Karpas-422 (cell line): ENCODE measurements at regions not wholly inside any gene's neighbourhood (a gene's known extent, or its start where the extent isn't known, plus 50 kb on each side); places are given as distances from the start of the nearest gene placed in this dataset.

ENCODE experiments used
- DNase-seq: peaks from one replicate; pipeline ENCODE4 v3.0.0-alpha.2; 2015
- H2AFZ ChIP-seq: fragments of 200-600 bp; sonication (generic); 2 replicates; pipeline ENCODE4 v1.6.1; 2014; ENCODE audit warnings: antibody characterized with exemption, low read length, mixed read lengths
- H3K27ac ChIP-seq: fragments of 200-600 bp; sonication (generic); 2 replicates; pipeline ENCODE4 v1.5.1; 2014; ENCODE audit warnings: mild to moderate bottlenecking, low read length, moderate library complexity
- H3K27me3 ChIP-seq: fragments of 200-600 bp; sonication (generic); 2 replicates; pipeline ENCODE4 v1.6.1; 2014; ENCODE audit warnings: low read length, mixed read lengths
- H3K36me3 ChIP-seq: fragments of 200-600 bp; sonication (generic); 2 replicates; pipeline ENCODE4 v1.6.1; 2014; ENCODE audit warnings: low read length, mixed read lengths; ENCODE audit not compliant: insufficient read depth
- H3K4me1 ChIP-seq: fragments of 200-600 bp; sonication (generic); 2 replicates; pipeline ENCODE4 v1.6.1; 2014; ENCODE audit warnings: mild to moderate bottlenecking, low read length, mixed read lengths
- H3K4me2 ChIP-seq: fragments of 200-600 bp; sonication (generic); 2 replicates; pipeline ENCODE4 v1.6.1; 2014; ENCODE audit warnings: low read length, low read depth, mild to moderate bottlenecking; ENCODE audit not compliant: poor library complexity, severe bottlenecking
- H3K4me3 ChIP-seq: fragments of 200-600 bp; sonication (generic); 2 replicates; pipeline ENCODE4 v1.5.1; 2014; ENCODE audit warnings: mild to moderate bottlenecking, antibody characterized with exemption, low read length, mixed read lengths
- H3K79me2 ChIP-seq: fragments of 200-600 bp; sonication (generic); 2 replicates; pipeline ENCODE4 v1.6.1; 2014; ENCODE audit warnings: mild to moderate bottlenecking, low read length, mixed read lengths
- H3K9ac ChIP-seq: fragments of 200-600 bp; sonication (generic); 2 replicates; pipeline ENCODE4 v1.6.0; 2014; ENCODE audit warnings: low read length
- H3K9me2 ChIP-seq: fragments of 200-600 bp; sonication (generic), shearing (Covaris generic); replicated peaks from 2 replicates; pipeline ENCODE4 v1.6.0; 2014; ENCODE audit warnings: mild to moderate bottlenecking, low read length, moderate library complexity; ENCODE audit not compliant: insufficient read depth
- H3K9me3 ChIP-seq: fragments of 300-700, 200-600 bp; sonication (generic); 2 replicates; pipeline ENCODE4 v1.6.1; 2014; ENCODE audit warnings: low read length, mixed read lengths
- H4K20me1 ChIP-seq: fragments of 200-600 bp; sonication (generic); 2 replicates; pipeline ENCODE4 v1.6.1; 2014; ENCODE audit warnings: mild to moderate bottlenecking, antibody characterized with exemption, low read length, low read depth; ENCODE audit not compliant: insufficient read depth

- Histone ChIP-seq H4K20me1 (no peaks in the 10 kb centered on the region), H3K4me3 (no peak overlapping the region), H3K9me2 (no peaks in the 10 kb centered on the region), H3K4me2 (no peak overlapping the region), H3K79me2 (no peaks in the 10 kb centered on the region), H3K36me3 (no peaks in the 10 kb centered on the region), H3K9ac (no peak overlapping the region), H3K4me1 (no peaks in the 10 kb centered on the region), H3K27me3 (no peaks in the 10 kb centered on the region), H3K9me3 (peaks cover 5% of the 10 kb centered on the region), H3K27ac (no peak overlapping the region), H2AFZ (no peak overlapping the region)
- no peak for DNase-seq
These were observed 470.2 kb downstream of the SPRY1 start for GRCh38 chr4:123866796-123867195.

GRCh38 chr4:123867910-123868587 lies 471.5 kb downstream of the SPRY1 start:
- H3K9me3 ChIP-seq = peaks cover 5% of the 10 kb centered on the region

DNA sequence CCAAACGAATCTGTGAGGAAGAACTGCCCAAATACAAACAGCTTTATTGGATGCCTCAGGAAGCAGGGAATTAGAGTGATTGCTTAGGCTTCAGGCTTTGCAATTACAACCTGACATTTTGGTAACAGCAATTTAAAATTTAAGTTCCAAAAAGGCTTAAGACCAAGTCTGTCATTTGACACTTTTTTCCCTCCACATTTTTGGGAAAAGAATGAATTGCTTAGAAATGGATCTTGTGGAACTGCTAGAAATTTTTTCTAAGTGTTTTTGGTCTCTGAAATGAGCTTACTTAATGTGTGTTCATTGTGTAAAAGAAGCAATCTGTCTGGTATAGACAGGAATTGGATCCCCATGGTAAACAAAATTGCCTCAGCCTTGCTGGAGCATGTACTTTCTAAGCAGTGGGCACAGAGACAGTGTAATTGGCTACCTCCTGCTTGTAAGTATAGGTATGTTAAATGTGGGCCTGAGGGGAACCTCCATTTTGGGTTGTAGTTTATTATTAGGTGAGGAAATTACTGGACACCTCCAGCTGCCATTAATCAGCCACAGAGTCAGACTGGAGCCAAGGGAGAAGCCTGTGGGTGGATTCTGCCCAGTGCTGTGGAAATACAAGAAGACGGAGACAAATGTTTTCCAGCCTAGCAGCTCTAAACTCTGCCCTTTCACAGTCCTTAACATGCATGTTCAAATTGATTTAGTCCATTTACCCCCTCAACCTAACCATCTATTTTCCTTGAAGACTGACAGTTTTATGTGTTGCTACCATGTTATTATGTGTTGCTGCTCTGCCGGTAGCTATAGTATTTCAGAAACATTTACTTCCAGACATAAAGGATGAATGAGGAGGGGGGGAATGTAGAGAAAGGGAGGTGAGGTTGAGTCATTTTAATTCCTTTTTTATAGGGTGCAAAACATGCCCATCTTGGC lies 473.0 kb downstream of the SPRY1 start:
- H4K20me1 ChIP-seq = no peaks in the 10 kb centered on the region

More at GRCh38 chr4:123867910-123868587, 471.5 kb downstream of the SPRY1 start:
- no peaks in the 10 kb centered on the region for H3K4me1 ChIP-seq
- H3K27ac ChIP-seq = no peak overlapping the region
- no peak overlapping the region for H3K4me3 ChIP-seq
- H3K4me2 ChIP-seq = no peak overlapping the region
- H3K36me3 ChIP-seq = no peaks in the 10 kb centered on the region
- no peaks in the 10 kb centered on the region for H3K27me3 ChIP-seq
- no peaks in the 10 kb centered on the region for H4K20me1 ChIP-seq
- no peaks in the 10 kb centered on the region for H3K9me2 ChIP-seq
- no peak for DNase-seq
- no peak overlapping the region for H3K9ac ChIP-seq
- H3K79me2 ChIP-seq = no peaks in the 10 kb centered on the region
- no peak overlapping the region for H2AFZ ChIP-seq

GRCh38 chr4:123870216-123870876 lies 473.8 kb downstream of the SPRY1 start:
- no peak for DNase-seq
- Histone ChIP-seq H3K9me3 (peaks cover 5% of the 10 kb centered on the region), H3K79me2 (no peaks in the 10 kb centered on the region), H2AFZ (no peak overlapping the region), H3K4me1 (no peaks in the 10 kb centered on the region), H3K27ac (no peak overlapping the region), H3K36me3 (no peaks in the 10 kb centered on the region), H3K4me3 (no peak overlapping the region), H3K9me2 (no peaks in the 10 kb centered on the region), H3K27me3 (no peaks in the 10 kb centered on the region), H4K20me1 (no peaks in the 10 kb centered on the region), H3K9ac (no peak overlapping the region), H3K4me2 (no peak overlapping the region)

More for the DNA sequence above, 473.0 kb downstream of the SPRY1 start:
- H3K4me3 ChIP-seq = no peak overlapping the region
- no peaks in the 10 kb centered on the region for H3K4me1 ChIP-seq
- H3K27me3 ChIP-seq = no peaks in the 10 kb centered on the region
- no peaks in the 10 kb centered on the region for H3K36me3 ChIP-seq
- no peak overlapping the region for H2AFZ ChIP-seq
- peaks cover 5% of the 10 kb centered on the region for H3K9me3 ChIP-seq
- H3K79me2 ChIP-seq = no peaks in the 10 kb centered on the region
- H3K4me2 ChIP-seq = no peak overlapping the region
- no peak overlapping the region for H3K9ac ChIP-seq
- no peak for DNase-seq
- H3K27ac ChIP-seq = no peak overlapping the region
- no peaks in the 10 kb centered on the region for H3K9me2 ChIP-seq

DNA sequence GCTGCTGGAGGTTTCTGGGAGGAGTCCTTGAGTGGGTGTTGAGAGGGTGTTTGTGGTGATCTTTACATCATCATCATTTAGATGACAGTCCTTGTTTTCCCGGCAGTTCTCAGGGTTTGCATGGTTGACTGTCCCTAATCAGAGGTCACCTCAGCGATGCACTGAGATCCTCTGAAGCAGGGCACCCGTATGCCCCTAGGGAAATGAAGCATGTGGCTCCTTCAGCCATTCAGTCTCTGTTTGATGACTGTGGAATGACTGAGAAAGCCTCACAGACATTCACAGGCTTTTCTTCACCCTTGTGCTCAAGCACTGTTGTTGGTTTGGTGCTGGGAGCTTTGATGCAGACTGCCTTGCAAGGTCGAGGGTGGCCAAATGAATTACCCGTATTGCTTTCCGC lies 474.7 kb downstream of the SPRY1 start:
- Histone ChIP-seq H3K27me3 (0 out of 2 replicates have a peak, but pooled peaks cover under 1% of the 10 kb centered on the region), H3K4me3 (no peak overlapping the region), H3K4me1 (no peaks in the 10 kb centered on the region), H3K9me3 (peaks cover 5% of the 10 kb centered on the region), H3K36me3 (no peaks in the 10 kb centered on the region), H3K27ac (no peak overlapping the region), H4K20me1 (no peaks in the 10 kb centered on the region), H3K9ac (no peak overlapping the region), H3K79me2 (no peaks in the 10 kb centered on the region), H3K4me2 (no peak overlapping the region), H3K9me2 (no peaks in the 10 kb centered on the region), H2AFZ (no peak overlapping the region)
- DNase-seq = no peak

DNA sequence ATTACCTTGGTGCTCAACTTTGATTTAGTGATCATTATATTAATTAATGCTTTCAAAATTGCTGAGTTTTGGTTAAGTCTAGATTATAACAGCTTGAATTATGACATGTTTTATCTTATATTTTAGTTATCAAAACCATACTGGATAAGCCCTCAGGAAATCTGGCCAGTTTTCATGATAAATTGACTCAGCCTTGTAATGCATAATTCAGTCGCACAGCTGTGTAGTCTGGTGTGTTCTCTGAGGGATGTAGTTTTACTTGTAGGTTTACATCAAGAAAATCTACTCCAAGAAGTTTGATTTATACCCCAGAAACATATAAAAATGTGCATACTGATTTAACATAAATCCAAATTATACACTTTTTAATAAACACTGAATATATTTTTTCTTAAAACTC lies 477.5 kb downstream of the SPRY1 start:
- H3K4me1 ChIP-seq = no peaks in the 10 kb centered on the region
- H3K9me3 ChIP-seq = no peaks in the 10 kb centered on the region
- H3K79me2 ChIP-seq = no peaks in the 10 kb centered on the region
- H3K4me2 ChIP-seq = no peak overlapping the region
- H4K20me1 ChIP-seq = no peaks in the 10 kb centered on the region
- H3K4me3 ChIP-seq = no peak overlapping the region
- no peak overlapping the region for H3K27ac ChIP-seq
- H2AFZ ChIP-seq = no peak overlapping the region
- H3K9me2 ChIP-seq = no peaks in the 10 kb centered on the region
- no peak for DNase-seq
- H3K9ac ChIP-seq = no peak overlapping the region
- 0 out of 2 replicates have a peak, but pooled peaks cover 4% of the 10 kb centered on the region for H3K27me3 ChIP-seq
- H3K36me3 ChIP-seq = no peaks in the 10 kb centered on the region

DNA sequence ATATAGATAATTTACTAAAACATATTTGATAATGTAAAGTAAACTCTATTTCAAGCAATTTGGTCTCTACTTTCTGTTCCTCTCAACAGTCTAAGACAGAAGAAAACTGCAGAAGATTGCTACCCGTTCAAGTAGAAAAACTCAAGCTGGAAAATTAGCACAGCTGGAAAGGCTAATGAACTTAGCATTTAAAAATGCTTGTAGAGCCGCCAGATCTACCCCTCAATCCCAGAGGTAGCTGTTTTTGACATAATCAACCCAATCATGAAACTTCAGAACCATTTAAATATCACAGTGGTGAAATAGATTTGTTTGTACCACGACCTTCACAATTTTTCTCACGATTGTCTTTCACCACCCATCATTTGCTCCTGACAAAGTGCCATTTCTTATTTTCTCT lies 479.5 kb downstream of the SPRY1 start:
- no peak overlapping the region for H3K4me2 ChIP-seq
- no peaks in the 10 kb centered on the region for H4K20me1 ChIP-seq
- no peaks in the 10 kb centered on the region for H3K9me2 ChIP-seq
- no peak for DNase-seq
- H3K27ac ChIP-seq = no peak overlapping the region
- H3K36me3 ChIP-seq = no peaks in the 10 kb centered on the region
- H3K9me3 ChIP-seq = no peaks in the 10 kb centered on the region
- H3K4me3 ChIP-seq = no peak overlapping the region
- no peak overlapping the region for H2AFZ ChIP-seq
- H3K9ac ChIP-seq = no peak overlapping the region
- no peaks in the 10 kb centered on the region for H3K79me2 ChIP-seq
- no peaks in the 10 kb centered on the region for H3K4me1 ChIP-seq
- 0 out of 2 replicates have a peak, but pooled peaks cover 4% of the 10 kb centered on the region for H3K27me3 ChIP-seq

DNA sequence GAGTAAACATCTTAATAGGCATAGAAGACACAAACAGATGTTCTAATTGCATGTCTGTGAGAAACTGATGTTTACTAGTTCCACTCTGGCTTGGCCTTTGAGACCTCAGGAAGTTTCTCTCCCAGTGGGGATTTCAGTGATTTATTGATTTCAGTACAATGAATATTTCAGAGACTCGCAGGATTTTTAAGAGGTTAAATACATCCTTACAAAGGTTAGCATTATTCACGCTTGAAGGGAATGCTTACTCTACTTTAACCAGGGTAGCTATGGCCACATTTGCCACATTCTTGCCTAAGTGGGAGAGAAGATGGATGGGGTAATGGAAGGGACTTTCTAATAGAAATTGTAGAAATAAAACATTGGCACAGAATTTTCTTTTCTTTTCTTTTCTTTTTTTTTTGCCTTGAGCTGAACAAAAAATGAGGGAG lies 480.1 kb downstream of the SPRY1 start:
- Histone ChIP-seq H3K9me3 (no peaks in the 10 kb centered on the region), H3K9me2 (no peaks in the 10 kb centered on the region), H4K20me1 (no peaks in the 10 kb centered on the region), H3K4me3 (no peak overlapping the region), H2AFZ (no peak overlapping the region), H3K4me1 (no peaks in the 10 kb centered on the region), H3K27ac (no peak overlapping the region), H3K36me3 (no peaks in the 10 kb centered on the region), H3K9ac (no peak overlapping the region), H3K4me2 (no peak overlapping the region), H3K79me2 (no peaks in the 10 kb centered on the region), H3K27me3 (0 out of 2 replicates have a peak, but pooled peaks cover 4% of the 10 kb centered on the region)
- DNase-seq = no peak
